ENCODE measurements at regions not wholly inside any gene's neighbourhood (a gene's known extent, or its start where the extent isn't known, plus 50 kb on each side); places are given as distances from the start of the nearest gene placed in this dataset.

- H3K36me3 ChIP-seq (ENCODE audit: control insufficient read depth in 2 of 2, extremely low read depth in 1 of 2, insufficient read depth in 1 of 2, low read length in 1 of 2), result no peaks in the 10 kb centered on the region
- H3K4me3 Mint-ChIP-seq, result no peak overlapping the region
Measured at GRCh38 chr20:41837669-41838224, 219.6 kb upstream of the CHD6 start.

GRCh38 chr20:41833739-41834138, 215.6 kb upstream of the CHD6 start:
- Histone ChIP-seq H3K36me3 (ENCODE audit: control insufficient read depth in 2 of 2, extremely low read depth in 1 of 2, insufficient read depth in 1 of 2, low read length in 1 of 2) (no peaks in the 10 kb centered on the region), H3K4me3 (ENCODE audit: control insufficient read depth in 1 of 2, extremely low read depth in 1 of 2, low read length in 1 of 2) (no peak overlapping the region), H3K9me3 (no peaks in the 10 kb centered on the region), H3K27ac (ENCODE audit: low read length) (no peak overlapping the region), H3K4me1 (ENCODE audit: control insufficient read depth in 1 of 2, extremely low read depth in 1 of 2, insufficient read depth in 2 of 2, low read length in 2 of 2) (no peaks in the 10 kb centered on the region), H3K27me3 (replicated peaks in 1 of 2; ENCODE audit: control insufficient read depth in 2 of 2, extremely low read depth in 1 of 2, insufficient read depth in 2 of 2, low read length in 1 of 2) (peaks cover 0 to 10% of the 10 kb centered on the region in 2 experiments)
- Mint-ChIP-seq H3K4me3 (no peak overlapping the region), H3K27ac (no peak overlapping the region), H3K4me1 (no peaks in the 10 kb centered on the region), H3K27me3 (peaks cover 0 to 18% of the 10 kb centered on the region in 2 donors), H3K9me3 (peaks cover 0 to 3% (median 0%) of the 10 kb centered on the region in 3 donors), H3K36me3 (no peaks in the 10 kb centered on the region)
- POLR2A ChIA-PET, result no interaction called here
- DNase-seq, result no peak
- CTCF ChIA-PET, result no interaction called here
- ATAC-seq (replicated peaks in 1 of 4), result no peak
- no CpG with 5 or more reads among the region's 1 CpG for WGBS (ENCODE audit: insufficient coverage)

More at GRCh38 chr20:41837669-41838224, 219.6 kb upstream of the CHD6 start:
- DNase-seq, result no peak
- Mint-ChIP-seq H3K36me3 (no peaks in the 10 kb centered on the region), H3K4me1 (no peaks in the 10 kb centered on the region), H3K9me3 (peaks cover 0 to 5% (median 4%) of the 10 kb centered on the region in 3 donors), H3K27ac (no peak overlapping the region), H3K27me3 (peaks cover 12 to 24% of the 10 kb centered on the region in 2 donors)
- WGBS (ENCODE audit: insufficient coverage), result no CpG with 5 or more reads among the region's 3 CpGs
- Histone ChIP-seq H3K27me3 (replicated peaks in 1 of 2; ENCODE audit: control insufficient read depth in 2 of 2, extremely low read depth in 1 of 2, insufficient read depth in 2 of 2, low read length in 1 of 2) (peaks cover 0 to 4% of the 10 kb centered on the region in 2 experiments), H3K9me3 (no peaks in the 10 kb centered on the region), H3K27ac (ENCODE audit: low read length) (no peak overlapping the region), H3K4me3 (ENCODE audit: control insufficient read depth in 1 of 2, extremely low read depth in 1 of 2, low read length in 1 of 2) (no peak overlapping the region), H3K4me1 (ENCODE audit: control insufficient read depth in 1 of 2, extremely low read depth in 1 of 2, insufficient read depth in 2 of 2, low read length in 2 of 2) (no peaks in the 10 kb centered on the region)
- no peak for ATAC-seq (replicated peaks in 1 of 4)
- POLR2A ChIA-PET, result no interaction called here
- CTCF ChIA-PET, result no interaction called here

- WGBS (ENCODE audit: insufficient coverage), result no CpG with 5 or more reads among the region's 2 CpGs
- H3K9me3 Mint-ChIP-seq, result peaks cover 0 to 4% (median 3%) of the 10 kb centered on the region in 3 donors
- peaks cover 12 to 22% of the 10 kb centered on the region in 2 donors for H3K27me3 Mint-ChIP-seq
- Histone ChIP-seq H3K27ac (ENCODE audit: low read length) (no peak overlapping the region), H3K9me3 (no peaks in the 10 kb centered on the region), H3K27me3 (replicated peaks in 1 of 2; ENCODE audit: control insufficient read depth in 2 of 2, extremely low read depth in 1 of 2, insufficient read depth in 2 of 2, low read length in 1 of 2) (peaks cover 0 to 15% of the 10 kb centered on the region in 2 experiments), H3K4me3 (ENCODE audit: control insufficient read depth in 1 of 2, extremely low read depth in 1 of 2, low read length in 1 of 2) (no peak overlapping the region), H3K4me1 (ENCODE audit: control insufficient read depth in 1 of 2, extremely low read depth in 1 of 2, insufficient read depth in 2 of 2, low read length in 2 of 2) (no peaks in the 10 kb centered on the region), H3K36me3 (ENCODE audit: control insufficient read depth in 2 of 2, extremely low read depth in 1 of 2, insufficient read depth in 1 of 2, low read length in 1 of 2) (no peaks in the 10 kb centered on the region)
- POLR2A ChIA-PET, result no interaction called here
- H3K27ac Mint-ChIP-seq, result no peak overlapping the region
- CTCF ChIA-PET, result no interaction called here
- no peaks in the 10 kb centered on the region for H3K4me1 Mint-ChIP-seq
- H3K36me3 Mint-ChIP-seq, result no peaks in the 10 kb centered on the region
- ATAC-seq (replicated peaks in 1 of 4) (no peak), DNase-seq (no peak)
- no peak overlapping the region for H3K4me3 Mint-ChIP-seq
Measured at GRCh38 chr20:41830702-41831101, 212.5 kb upstream of the CHD6 start.

- ATAC-seq (replicated peaks in 1 of 4), result no peak
- ChIA-PET CTCF (no interaction called here), POLR2A (interaction anchor here in 1 of 2 donors (0.5 kb wide), 1 partner anchor 62 kb away, joined by 3 read pairs; no protein-coding TSS in a partner anchor)
- no peak for DNase-seq
- H3K4me1 Mint-ChIP-seq, result no peaks in the 10 kb centered on the region
- H3K9me3 Mint-ChIP-seq, result no peaks in the 10 kb centered on the region
- Histone ChIP-seq H3K4me1 (ENCODE audit: control insufficient read depth in 1 of 2, extremely low read depth in 1 of 2, insufficient read depth in 2 of 2, low read length in 2 of 2) (no peaks in the 10 kb centered on the region), H3K4me3 (ENCODE audit: control insufficient read depth in 1 of 2, extremely low read depth in 1 of 2, low read length in 1 of 2) (no peak overlapping the region), H3K36me3 (ENCODE audit: control insufficient read depth in 2 of 2, extremely low read depth in 1 of 2, insufficient read depth in 1 of 2, low read length in 1 of 2) (no peaks in the 10 kb centered on the region), H3K27me3 (replicated peaks in 1 of 2; ENCODE audit: control insufficient read depth in 2 of 2, extremely low read depth in 1 of 2, insufficient read depth in 2 of 2, low read length in 1 of 2) (peaks cover 0 to 3% of the 10 kb centered on the region in 2 experiments), H3K27ac (ENCODE audit: low read length) (no peak overlapping the region), H3K9me3 (no peaks in the 10 kb centered on the region)
- H3K4me3 Mint-ChIP-seq, result no peak overlapping the region
- 100% methylated on average over 1 of the region's 2 CpGs for WGBS (ENCODE audit: insufficient coverage)
- no peak overlapping the region for H3K27ac Mint-ChIP-seq
- peaks cover 0 to 4% of the 10 kb centered on the region in 2 donors for H3K27me3 Mint-ChIP-seq
- H3K36me3 Mint-ChIP-seq, result no peaks in the 10 kb centered on the region
Measured at GRCh38 chr20:41819436-41819835, 201.3 kb upstream of the CHD6 start.

- DNase-seq, result no peak
- Mint-ChIP-seq H3K9me3 (no peaks in the 10 kb centered on the region), H3K4me3 (no peak overlapping the region), H3K27me3 (peaks cover 0 to 4% of the 10 kb centered on the region in 2 donors), H3K4me1 (no peaks in the 10 kb centered on the region), H3K27ac (no peak overlapping the region), H3K36me3 (no peaks in the 10 kb centered on the region)
- H3K9me3 ChIP-seq, result no peaks in the 10 kb centered on the region
- ChIA-PET CTCF (no interaction called here), POLR2A (no interaction called here)
- WGBS (ENCODE audit: insufficient coverage), result 50% methylated on average over 1 of the region's 5 CpGs
- no peak overlapping the region for H3K27ac ChIP-seq (ENCODE audit: low read length)
- peaks cover 0 to 3% of the 10 kb centered on the region in 2 experiments for H3K27me3 ChIP-seq (replicated peaks in 1 of 2; ENCODE audit: control insufficient read depth in 2 of 2, extremely low read depth in 1 of 2, insufficient read depth in 2 of 2, low read length in 1 of 2)
- ATAC-seq (replicated peaks in 1 of 4), result no peak
- no peaks in the 10 kb centered on the region for H3K36me3 ChIP-seq (ENCODE audit: control insufficient read depth in 2 of 2, extremely low read depth in 1 of 2, insufficient read depth in 1 of 2, low read length in 1 of 2)
- H3K4me1 ChIP-seq (ENCODE audit: control insufficient read depth in 1 of 2, extremely low read depth in 1 of 2, insufficient read depth in 2 of 2, low read length in 2 of 2), result no peaks in the 10 kb centered on the region
- H3K4me3 ChIP-seq (ENCODE audit: control insufficient read depth in 1 of 2, extremely low read depth in 1 of 2, low read length in 1 of 2), result no peak overlapping the region
Measured at GRCh38 chr20:41818991-41819390, 200.8 kb upstream of the CHD6 start.

GRCh38 chr20:41818369-41818768, 200.2 kb upstream of the CHD6 start:
- no peaks in the 10 kb centered on the region for H3K36me3 ChIP-seq (ENCODE audit: control insufficient read depth in 2 of 2, extremely low read depth in 1 of 2, insufficient read depth in 1 of 2, low read length in 1 of 2)
- peaks cover 0 to 3% of the 10 kb centered on the region in 2 experiments for H3K27me3 ChIP-seq (replicated peaks in 1 of 2; ENCODE audit: control insufficient read depth in 2 of 2, extremely low read depth in 1 of 2, insufficient read depth in 2 of 2, low read length in 1 of 2)
- no peak overlapping the region for H3K4me3 Mint-ChIP-seq
- POLR2A ChIA-PET, result no interaction called here
- H3K27ac Mint-ChIP-seq, result no peak overlapping the region
- CTCF ChIA-PET, result no interaction called here
- peaks cover 0 to 4% (median 0%) of the 10 kb centered on the region in 3 donors for H3K9me3 Mint-ChIP-seq
- no peaks in the 10 kb centered on the region for H3K4me1 Mint-ChIP-seq
- no peak for ATAC-seq (replicated peaks in 1 of 4)
- H3K27me3 Mint-ChIP-seq, result peaks cover 0 to 4% of the 10 kb centered on the region in 2 donors
- H3K27ac ChIP-seq (ENCODE audit: low read length), result no peak overlapping the region
- H3K9me3 ChIP-seq, result no peaks in the 10 kb centered on the region
- no peaks in the 10 kb centered on the region for H3K4me1 ChIP-seq (ENCODE audit: control insufficient read depth in 1 of 2, extremely low read depth in 1 of 2, insufficient read depth in 2 of 2, low read length in 2 of 2)
- no peaks in the 10 kb centered on the region for H3K36me3 Mint-ChIP-seq
- no peak for DNase-seq
- 83% methylated on average over 4 of the region's 5 CpGs for WGBS (ENCODE audit: insufficient coverage)
- no peak overlapping the region for H3K4me3 ChIP-seq (ENCODE audit: control insufficient read depth in 1 of 2, extremely low read depth in 1 of 2, low read length in 1 of 2)

GRCh38 chr20:41811456-41811855, 193.3 kb upstream of the CHD6 start:
- no peak overlapping the region for H3K4me3 ChIP-seq (ENCODE audit: control insufficient read depth in 1 of 2, extremely low read depth in 1 of 2, low read length in 1 of 2)
- H3K9me3 ChIP-seq, result no peaks in the 10 kb centered on the region
- ATAC-seq (replicated peaks in 1 of 4) (no peak), DNase-seq (no peak)
- POLR2A ChIA-PET, result no interaction called here
- Mint-ChIP-seq H3K27me3 (peaks cover 5 to 7% of the 10 kb centered on the region in 2 donors), H3K9me3 (peaks cover 5 to 17% (median 12%) of the 10 kb centered on the region in 3 donors), H3K27ac (no peak overlapping the region), H3K4me3 (no peak overlapping the region), H3K4me1 (no peaks in the 10 kb centered on the region), H3K36me3 (no peaks in the 10 kb centered on the region)
- CTCF ChIA-PET, result no interaction called here
- no peaks in the 10 kb centered on the region for H3K27me3 ChIP-seq (replicated peaks in 1 of 2; ENCODE audit: control insufficient read depth in 2 of 2, extremely low read depth in 1 of 2, insufficient read depth in 2 of 2, low read length in 1 of 2)
- H3K4me1 ChIP-seq (ENCODE audit: control insufficient read depth in 1 of 2, extremely low read depth in 1 of 2, insufficient read depth in 2 of 2, low read length in 2 of 2), result no peaks in the 10 kb centered on the region
- H3K27ac ChIP-seq (ENCODE audit: low read length), result no peak overlapping the region
- no peaks in the 10 kb centered on the region for H3K36me3 ChIP-seq (ENCODE audit: control insufficient read depth in 2 of 2, extremely low read depth in 1 of 2, insufficient read depth in 1 of 2, low read length in 1 of 2)
- WGBS (ENCODE audit: insufficient coverage), result no CpG with 5 or more reads among the region's 1 CpG
